ENCODE measurements at regions not wholly inside any gene's neighbourhood (a gene's known extent, or its start where the extent isn't known, plus 50 kb on each side); places are given as distances from the start of the nearest gene placed in this dataset.

DNA sequence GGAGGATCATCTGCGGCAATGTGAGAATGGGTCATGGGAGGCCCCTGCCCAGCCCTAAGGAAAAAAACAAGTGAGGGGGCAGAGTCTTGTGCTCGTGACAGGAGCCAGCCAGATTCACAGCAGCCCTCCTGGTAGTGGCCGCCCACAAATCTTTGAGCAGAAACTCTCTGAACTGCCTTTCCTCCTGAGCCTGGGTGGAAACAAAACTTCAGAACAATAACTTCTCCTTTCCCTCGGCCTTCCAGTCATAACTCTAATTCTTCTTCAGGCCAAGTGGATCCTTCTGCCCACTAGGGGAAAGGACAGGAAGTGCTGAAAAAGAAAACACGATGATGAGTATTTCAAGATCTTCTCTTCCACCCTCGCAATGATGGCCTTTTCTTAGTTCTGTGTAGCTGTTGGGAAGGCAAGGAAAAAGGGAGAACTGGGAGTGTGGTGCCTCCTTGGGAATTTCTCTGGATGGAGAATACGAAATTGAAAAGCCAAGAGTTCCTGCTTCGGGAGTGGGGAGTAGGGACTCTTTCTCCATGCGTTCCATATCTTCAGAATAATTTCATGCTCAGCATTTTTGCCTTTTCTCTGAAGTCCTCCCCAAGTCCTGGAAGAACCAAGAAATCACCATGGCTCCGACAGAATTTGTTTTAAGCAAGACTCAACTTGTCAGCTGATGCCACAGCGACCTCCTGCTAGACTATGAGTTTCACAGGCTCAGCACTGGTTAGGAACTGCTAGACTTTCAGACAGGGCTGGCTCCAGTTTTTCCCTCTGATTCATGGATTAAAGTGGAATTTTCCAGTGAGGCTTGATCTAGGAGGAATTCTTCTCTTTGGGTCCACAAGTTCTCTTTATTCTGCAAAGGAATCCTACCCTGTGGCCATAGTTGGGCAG is 188.9 kb downstream of the CAND1 start:
- Mint-ChIP-seq H3K4me1 (ENCODE audit: unreplicated experiment) (peaks cover 12% of the 10 kb centered on the region), H3K36me3 (no peaks in the 10 kb centered on the region), H3K27me3 (no peaks in the 10 kb centered on the region), H3K27ac (no peak overlapping the region), H3K9me3 (no peaks in the 10 kb centered on the region), H3K4me3 (no peak overlapping the region)
- TF ChIP-seq, protein P1, sequence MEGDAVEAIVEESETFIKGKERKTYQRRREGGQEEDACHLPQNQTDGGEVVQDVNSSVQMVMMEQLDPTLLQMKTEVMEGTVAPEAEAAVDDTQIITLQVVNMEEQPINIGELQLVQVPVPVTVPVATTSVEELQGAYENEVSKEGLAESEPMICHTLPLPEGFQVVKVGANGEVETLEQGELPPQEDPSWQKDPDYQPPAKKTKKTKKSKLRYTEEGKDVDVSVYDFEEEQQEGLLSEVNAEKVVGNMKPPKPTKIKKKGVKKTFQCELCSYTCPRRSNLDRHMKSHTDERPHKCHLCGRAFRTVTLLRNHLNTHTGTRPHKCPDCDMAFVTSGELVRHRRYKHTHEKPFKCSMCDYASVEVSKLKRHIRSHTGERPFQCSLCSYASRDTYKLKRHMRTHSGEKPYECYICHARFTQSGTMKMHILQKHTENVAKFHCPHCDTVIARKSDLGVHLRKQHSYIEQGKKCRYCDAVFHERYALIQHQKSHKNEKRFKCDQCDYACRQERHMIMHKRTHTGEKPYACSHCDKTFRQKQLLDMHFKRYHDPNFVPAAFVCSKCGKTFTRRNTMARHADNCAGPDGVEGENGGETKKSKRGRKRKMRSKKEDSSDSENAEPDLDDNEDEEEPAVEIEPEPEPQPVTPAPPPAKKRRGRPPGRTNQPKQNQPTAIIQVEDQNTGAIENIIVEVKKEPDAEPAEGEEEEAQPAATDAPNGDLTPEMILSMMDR (conservative IDR thresholded peaks at IDR 0.05): peak; percentile 52
- no peak for DNase-seq (ENCODE audit: extremely low spot score, unreplicated experiment)

DNA sequence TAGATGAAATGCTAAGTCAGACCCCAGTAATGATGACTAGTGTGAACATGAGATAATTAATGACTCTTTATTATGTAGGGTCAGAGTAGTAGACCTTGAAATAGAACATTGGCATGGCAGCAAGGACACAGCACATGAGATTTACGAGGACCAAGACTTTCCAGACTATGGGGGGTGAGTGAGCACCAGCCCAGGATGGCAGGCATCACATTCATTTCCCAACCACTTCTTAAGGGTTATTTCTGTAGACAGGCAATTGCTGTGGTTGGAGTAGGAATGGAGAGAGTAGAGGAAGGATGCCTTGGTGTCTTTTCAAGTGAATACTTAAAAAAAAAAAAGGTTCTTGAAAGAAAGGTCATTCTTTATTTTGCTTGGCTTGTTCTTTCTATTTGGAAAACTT is 189.4 kb upstream of the DYRK2 start:
- TF ChIP-seq, protein P1 (conservative IDR thresholded peaks at IDR 0.05): no peak
- H3K36me3 Mint-ChIP-seq: no peaks in the 10 kb centered on the region
- no peak overlapping the region for H3K27ac Mint-ChIP-seq
- H3K4me3 Mint-ChIP-seq: no peak overlapping the region
- no peaks in the 10 kb centered on the region for H3K27me3 Mint-ChIP-seq
- DNase-seq (ENCODE audit: extremely low spot score, unreplicated experiment): no peak
- H3K4me1 Mint-ChIP-seq (ENCODE audit: unreplicated experiment): peaks cover 12% of the 10 kb centered on the region
- H3K9me3 Mint-ChIP-seq: no peaks in the 10 kb centered on the region

DNA sequence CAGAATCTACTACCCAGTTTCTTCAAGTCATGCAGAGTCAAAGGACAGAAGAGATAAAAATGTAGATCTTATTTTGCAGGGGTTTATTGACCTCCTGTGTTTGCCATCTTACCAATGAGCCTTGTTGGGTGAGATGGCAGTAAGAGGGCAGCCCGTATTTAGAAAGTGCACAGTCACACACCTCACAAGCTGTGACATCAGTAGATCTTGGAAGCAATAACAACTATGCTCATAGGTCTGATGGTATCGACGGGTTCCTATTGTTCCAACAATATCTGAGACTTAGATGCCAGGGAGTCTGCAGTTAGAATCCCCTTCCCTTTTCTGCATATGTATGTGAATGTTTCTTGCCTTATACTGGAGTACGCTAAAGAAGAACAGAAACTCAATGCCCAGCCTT is 189.0 kb upstream of the DYRK2 start:
- H3K9me3 Mint-ChIP-seq: no peaks in the 10 kb centered on the region

DNA sequence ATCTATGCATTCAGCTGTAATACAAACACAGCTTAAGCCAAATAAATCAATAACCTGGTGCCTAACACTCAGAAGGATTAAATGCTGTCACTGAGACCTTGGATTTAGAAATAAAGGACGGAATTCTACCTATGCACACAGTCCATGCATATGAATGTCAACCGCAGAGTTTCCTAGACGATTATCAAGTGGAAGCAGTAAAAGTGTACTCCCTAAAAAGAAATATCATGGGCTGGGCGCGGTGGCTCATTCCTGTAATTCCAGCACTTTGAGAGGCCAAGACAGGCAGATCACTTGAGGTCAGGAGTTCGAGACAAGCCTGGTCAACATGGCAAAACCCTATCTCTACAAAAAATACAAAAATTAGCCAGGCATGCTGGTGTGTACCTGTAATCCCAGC is 188.2 kb upstream of the DYRK2 start:
- Mint-ChIP-seq H3K36me3 (no peaks in the 10 kb centered on the region), H3K27me3 (no peaks in the 10 kb centered on the region), H3K4me3 (no peak overlapping the region), H3K27ac (no peak overlapping the region), H3K4me1 (ENCODE audit: unreplicated experiment) (peaks cover 12% of the 10 kb centered on the region), H3K9me3 (no peaks in the 10 kb centered on the region)
- no peak for DNase-seq (ENCODE audit: extremely low spot score, unreplicated experiment)
- TF ChIP-seq, protein P1 (conservative IDR thresholded peaks at IDR 0.05): no peak

More for the DNA sequence above, 189.0 kb upstream of the DYRK2 start:
- H3K4me1 Mint-ChIP-seq (ENCODE audit: unreplicated experiment): peaks cover 12% of the 10 kb centered on the region
- H3K4me3 Mint-ChIP-seq: no peak overlapping the region
- DNase-seq (ENCODE audit: extremely low spot score, unreplicated experiment): no peak
- no peaks in the 10 kb centered on the region for H3K27me3 Mint-ChIP-seq
- no peaks in the 10 kb centered on the region for H3K36me3 Mint-ChIP-seq
- TF ChIP-seq, protein P1 (conservative IDR thresholded peaks at IDR 0.05): no peak
- H3K27ac Mint-ChIP-seq: no peak overlapping the region

DNA sequence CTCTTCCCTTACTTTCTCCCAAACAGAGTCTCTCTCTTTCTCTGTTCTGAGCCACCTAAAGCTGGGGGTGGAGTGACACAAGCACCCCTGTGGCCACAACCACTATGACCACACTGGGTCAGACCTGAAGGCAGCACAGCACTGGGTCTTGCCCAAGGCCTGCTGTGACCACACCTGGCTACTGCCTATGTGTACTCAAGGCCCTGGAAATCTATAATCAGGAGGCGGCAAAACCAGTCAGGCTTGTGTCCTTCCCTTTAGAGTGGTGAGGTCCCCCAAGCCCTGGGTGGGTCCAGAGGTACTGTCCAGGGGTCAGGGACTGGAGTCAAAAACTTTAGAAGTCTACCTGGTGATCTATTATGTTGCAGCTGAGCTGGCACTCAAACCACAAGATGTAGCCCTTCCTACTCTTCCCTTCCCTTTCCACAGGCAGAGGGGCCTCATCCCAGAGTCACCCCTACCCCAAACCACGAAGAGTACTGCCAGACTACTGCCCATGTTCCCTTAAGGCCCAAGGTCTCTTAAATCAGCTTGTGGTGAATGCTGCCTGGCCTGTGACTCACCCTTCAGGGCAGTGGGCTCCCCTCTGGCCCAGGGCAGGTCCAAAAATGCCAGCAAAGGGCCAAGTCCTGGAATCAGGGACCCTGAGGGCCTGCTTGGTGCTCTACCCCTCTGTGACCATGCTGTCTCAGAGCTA is 179.8 kb upstream of the DYRK2 start:
- Mint-ChIP-seq H3K9me3 (peaks cover 7% of the 10 kb centered on the region), H3K4me1 (ENCODE audit: unreplicated experiment) (peaks cover 5% of the 10 kb centered on the region), H3K36me3 (no peaks in the 10 kb centered on the region), H3K27me3 (no peaks in the 10 kb centered on the region), H3K27ac (no peak overlapping the region), H3K4me3 (no peak overlapping the region)
- TF ChIP-seq, protein P1 (conservative IDR thresholded peaks at IDR 0.05): no peak
- DNase-seq (ENCODE audit: extremely low spot score, unreplicated experiment): no peak

Data from type B pancreatic cell (in vitro differentiated cells).